HG02610 (cell line): ENCODE measurements at regions not wholly inside any gene's neighbourhood (a gene's known extent, or its start where the extent isn't known, plus 50 kb on each side); places are given as distances from the start of the nearest gene placed in this dataset.
A peak's percentile ranks its signal among the peaks of the same experiment; 100 is the strongest.
"Not testable (repeated sequence)": the region's sequence is repeated elsewhere in the genome, so short reads cannot be mapped to it uniquely, and the experiment has no call there.

Experiments used
- ATAC-seq: cut with Tn5 transposase; IDR thresholded peaks from one replicate; pipeline ENCODE4 v1.9.1; 2021; ENCODE audit warnings: mild to moderate bottlenecking, moderate library complexity; ENCODE audit not compliant: unreplicated experiment

GRCh38 chr6:94902974-94903628, 674.2 kb upstream of the MANEA start:
- no peak for ATAC-seq

GRCh38 chr6:94899191-94899590, 678.1 kb upstream of the MANEA start:
- ATAC-seq, result no peak

- ATAC-seq, result no peak
Observed at GRCh38 chr6:94894300-94894699, 683.0 kb upstream of the MANEA start.

GRCh38 chr6:94893327-94893726, 684.0 kb upstream of the MANEA start:
- no peak for ATAC-seq

- not testable (repeated sequence) for ATAC-seq
Observed at GRCh38 chr6:94873819-94874218, 703.5 kb upstream of the MANEA start.

GRCh38 chr6:94862112-94862511, 715.2 kb upstream of the MANEA start:
- no peak for ATAC-seq

GRCh38 chr6:94859924-94860323, 717.4 kb upstream of the MANEA start:
- no peak for ATAC-seq

GRCh38 chr6:94856999-94857398, 720.3 kb upstream of the MANEA start:
- ATAC-seq, result not testable (repeated sequence)

- not testable (repeated sequence) for ATAC-seq
Observed at GRCh38 chr6:94851329-94851728, 726.0 kb upstream of the MANEA start.

GRCh38 chr6:94845742-94846141, 731.6 kb upstream of the MANEA start:
- no peak for ATAC-seq

- no peak for ATAC-seq
Observed at GRCh38 chr6:94835264-94835663, 742.1 kb upstream of the MANEA start.

- ATAC-seq, result no peak
Observed at GRCh38 chr6:94813806-94814205, 763.5 kb upstream of the MANEA start.

- no peak for ATAC-seq
Observed at GRCh38 chr6:94801344-94801743, 776.0 kb upstream of the MANEA start.

- ATAC-seq, result no peak
Observed at GRCh38 chr6:94785514-94785913, 791.8 kb upstream of the MANEA start.

GRCh38 chr6:94785081-94785480, 792.3 kb upstream of the MANEA start:
- ATAC-seq, result not testable (repeated sequence)

- ATAC-seq, result no peak
Observed at GRCh38 chr6:94769197-94769596, 808.1 kb upstream of the MANEA start.

GRCh38 chr6:94751641-94752329, 825.5 kb upstream of the MANEA start:
- ATAC-seq, result peak; percentile 99

GRCh38 chr6:94736236-94736635, 841.1 kb upstream of the MANEA start:
- ATAC-seq, result no peak

GRCh38 chr6:94735270-94735669, 842.1 kb upstream of the MANEA start:
- no peak for ATAC-seq

- no peak for ATAC-seq
Observed at GRCh38 chr6:94734751-94735150, 842.6 kb upstream of the MANEA start.

- no peak for ATAC-seq
Observed at GRCh38 chr6:94733066-94733465, 844.3 kb upstream of the MANEA start.

- no peak for ATAC-seq
Observed at GRCh38 chr6:94727710-94728109, 849.6 kb upstream of the MANEA start.

- ATAC-seq, result no peak
Observed at GRCh38 chr6:94721459-94721858, 855.9 kb upstream of the MANEA start.
